HepG2 (cell line): ENCODE measurements at regions not wholly inside any gene's neighbourhood (a gene's known extent, or its start where the extent isn't known, plus 50 kb on each side); places are given as distances from the start of the nearest gene placed in this dataset.

ENCODE experiments used
- DPF2 ChIP-seq: sonication (generic); formaldehyde crosslinking; IDR thresholded peaks from 2 replicates; pipeline ENCODE4 v1.4.0; 2020; ENCODE audit warnings: mild to moderate bottlenecking, low read depth, missing genetic modification reagents, borderline replicate concordance
- NFYB ChIP-seq: sonication (generic); formaldehyde crosslinking; IDR thresholded peaks from 2 replicates; pipeline ENCODE4 v1.4.0; 2020; ENCODE audit warnings: missing genetic modification reagents
- POLR2AphosphoS5 ChIP-seq: IDR thresholded peaks from 2 replicates; pipeline ENCODE4 v1.6.1; 2012; ENCODE audit warnings: low read depth, low read length
- SP1 ChIP-seq, 2 experiments: fragments of 450-650 bp in 1 of 2; sonication (generic) in 1 of 2; formaldehyde crosslinking in 1 of 2; IDR thresholded peaks; 2 replicates each; pipeline versions ENCODE4 v1.4.0 to v1.6.1; 2016 to 2020; ENCODE audit warnings: missing genetic modification reagents in 1 of 2
- SP4 ChIP-seq: sonication (generic); formaldehyde crosslinking; IDR thresholded peaks from 2 replicates; pipeline ENCODE4 v1.8.1; 2023; ENCODE audit warnings: mild to moderate bottlenecking, missing genetic modification reagents
- TAF1 ChIP-seq: sonication (generic); formaldehyde crosslinking; IDR thresholded peaks from 2 replicates; pipeline ENCODE4 v1.4.0; 2020; ENCODE audit warnings: missing genetic modification reagents
- TEAD3 ChIP-seq: optimal IDR thresholded peaks from 2 replicates; pipeline ENCODE3; 2016; ENCODE audit warnings: borderline replicate concordance
- ZBTB34 ChIP-seq: sonication (generic); formaldehyde crosslinking; IDR thresholded peaks from 2 replicates; pipeline ENCODE4 v1.8.0; 2022; ENCODE audit warnings: mild to moderate bottlenecking, missing genetic modification reagents
- ZMAT3 ChIP-seq: sonication (generic); formaldehyde crosslinking; conservative IDR thresholded peaks from 2 replicates; pipeline ENCODE4 v1.7.0; 2021; ENCODE audit warnings: missing genetic modification reagents
- ZNF138 ChIP-seq: sonication (generic); formaldehyde crosslinking; IDR thresholded peaks from 2 replicates; pipeline ENCODE4 v1.5.0; 2020; ENCODE audit warnings: mild to moderate bottlenecking, low read depth, missing genetic modification reagents
- TF ChIP-seq, protein P1 (sequence below): sonication (generic); formaldehyde crosslinking; IDR thresholded peaks from 2 replicates; pipeline ENCODE4 v1.5.0; 2020; ENCODE audit warnings: mild to moderate bottlenecking, missing genetic modification reagents, moderate library complexity
- TF ChIP-seq, protein P2 (sequence below): fragments of 450-650 bp; IDR thresholded peaks from 2 replicates; pipeline ENCODE4 v1.6.1; 2017; ENCODE audit warnings: mild to moderate bottlenecking

GRCh38 chr1:87979079-87979478 is 650.4 kb downstream of the LMO4 start:
- TF ChIP-seq TEAD3 (CRISPR knock-in tag) (no peak), DPF2 (CRISPR knock-in tag) (no peak), ZNF138 (no peak), SP4 (CRISPR knock-in tag) (no peak), SP1 (IDR thresholded peaks at IDR 0.05) (no peak), SP1 (CRISPR knock-in tag; IDR thresholded peaks at IDR 0.05) (no peak), TAF1 (CRISPR knock-in tag) (no peak), ZBTB34 (CRISPR knock-in tag) (no peak), NFYB (CRISPR knock-in tag) (no peak), POLR2AphosphoS5 (no peak), ZMAT3 (CRISPR knock-in tag) (no peak)
- TF ChIP-seq, protein P1, sequence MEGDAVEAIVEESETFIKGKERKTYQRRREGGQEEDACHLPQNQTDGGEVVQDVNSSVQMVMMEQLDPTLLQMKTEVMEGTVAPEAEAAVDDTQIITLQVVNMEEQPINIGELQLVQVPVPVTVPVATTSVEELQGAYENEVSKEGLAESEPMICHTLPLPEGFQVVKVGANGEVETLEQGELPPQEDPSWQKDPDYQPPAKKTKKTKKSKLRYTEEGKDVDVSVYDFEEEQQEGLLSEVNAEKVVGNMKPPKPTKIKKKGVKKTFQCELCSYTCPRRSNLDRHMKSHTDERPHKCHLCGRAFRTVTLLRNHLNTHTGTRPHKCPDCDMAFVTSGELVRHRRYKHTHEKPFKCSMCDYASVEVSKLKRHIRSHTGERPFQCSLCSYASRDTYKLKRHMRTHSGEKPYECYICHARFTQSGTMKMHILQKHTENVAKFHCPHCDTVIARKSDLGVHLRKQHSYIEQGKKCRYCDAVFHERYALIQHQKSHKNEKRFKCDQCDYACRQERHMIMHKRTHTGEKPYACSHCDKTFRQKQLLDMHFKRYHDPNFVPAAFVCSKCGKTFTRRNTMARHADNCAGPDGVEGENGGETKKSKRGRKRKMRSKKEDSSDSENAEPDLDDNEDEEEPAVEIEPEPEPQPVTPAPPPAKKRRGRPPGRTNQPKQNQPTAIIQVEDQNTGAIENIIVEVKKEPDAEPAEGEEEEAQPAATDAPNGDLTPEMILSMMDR (CRISPR knock-in tag): no peak
- TF ChIP-seq, protein P2, sequence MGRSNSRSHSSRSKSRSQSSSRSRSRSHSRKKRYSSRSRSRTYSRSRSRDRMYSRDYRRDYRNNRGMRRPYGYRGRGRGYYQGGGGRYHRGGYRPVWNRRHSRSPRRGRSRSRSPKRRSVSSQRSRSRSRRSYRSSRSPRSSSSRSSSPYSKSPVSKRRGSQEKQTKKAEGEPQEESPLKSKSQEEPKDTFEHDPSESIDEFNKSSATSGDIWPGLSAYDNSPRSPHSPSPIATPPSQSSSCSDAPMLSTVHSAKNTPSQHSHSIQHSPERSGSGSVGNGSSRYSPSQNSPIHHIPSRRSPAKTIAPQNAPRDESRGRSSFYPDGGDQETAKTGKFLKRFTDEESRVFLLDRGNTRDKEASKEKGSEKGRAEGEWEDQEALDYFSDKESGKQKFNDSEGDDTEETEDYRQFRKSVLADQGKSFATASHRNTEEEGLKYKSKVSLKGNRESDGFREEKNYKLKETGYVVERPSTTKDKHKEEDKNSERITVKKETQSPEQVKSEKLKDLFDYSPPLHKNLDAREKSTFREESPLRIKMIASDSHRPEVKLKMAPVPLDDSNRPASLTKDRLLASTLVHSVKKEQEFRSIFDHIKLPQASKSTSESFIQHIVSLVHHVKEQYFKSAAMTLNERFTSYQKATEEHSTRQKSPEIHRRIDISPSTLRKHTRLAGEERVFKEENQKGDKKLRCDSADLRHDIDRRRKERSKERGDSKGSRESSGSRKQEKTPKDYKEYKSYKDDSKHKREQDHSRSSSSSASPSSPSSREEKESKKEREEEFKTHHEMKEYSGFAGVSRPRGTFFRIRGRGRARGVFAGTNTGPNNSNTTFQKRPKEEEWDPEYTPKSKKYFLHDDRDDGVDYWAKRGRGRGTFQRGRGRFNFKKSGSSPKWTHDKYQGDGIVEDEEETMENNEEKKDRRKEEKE: no peak
